ENCODE measurements at regions not wholly inside any gene's neighbourhood (a gene's known extent, or its start where the extent isn't known, plus 50 kb on each side); places are given as distances from the start of the nearest gene placed in this dataset.

DNA sequence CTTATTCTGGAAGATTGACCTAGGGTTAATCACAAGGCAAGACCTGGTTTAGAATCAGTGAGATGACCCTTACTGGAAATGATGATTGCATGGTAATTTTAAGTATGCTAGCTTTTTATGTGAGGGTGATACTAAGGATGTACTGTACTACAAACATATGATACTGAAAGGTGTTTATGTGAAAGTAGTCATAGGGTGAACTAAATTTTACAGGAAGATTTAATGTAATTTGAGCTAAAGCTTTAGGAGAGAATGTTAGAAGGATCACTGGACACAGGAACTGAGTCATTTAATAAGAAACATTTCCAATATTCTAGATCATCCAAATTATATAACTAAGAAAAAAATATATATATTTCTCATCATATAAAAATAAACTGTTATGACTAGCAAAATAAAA lies 197.2 kb downstream of the COX7C start:
- no peaks in the 10 kb centered on the region for H4K20me1 ChIP-seq (ENCODE audit: control insufficient read depth, insufficient read depth, low read depth, low read length)
- no peak overlapping the region for H3K4me2 ChIP-seq (ENCODE audit: low read length)
- no peak overlapping the region for H3K27ac ChIP-seq (ENCODE audit: low read depth, low read length)
- no peaks in the 10 kb centered on the region for H3K27me3 ChIP-seq (ENCODE audit: control insufficient read depth, low read length)
- no peak for TF ChIP-seq CTCF (IDR thresholded peaks at IDR 0.05; ENCODE audit: low read depth, low read length, poor library complexity, severe bottlenecking)
- no peak for TF ChIP-seq EZH2phosphoT487 (IDR thresholded peaks at IDR 0.05; ENCODE audit: borderline replicate concordance, low read length)
- H3K9me2 ChIP-seq (replicated peaks; ENCODE audit: control insufficient read depth, low read length) = no peaks in the 10 kb centered on the region
- no peak overlapping the region for H3K4me3 ChIP-seq (ENCODE audit: low read length)
- no peaks in the 10 kb centered on the region for H3K36me3 ChIP-seq (ENCODE audit: control insufficient read depth, low read length)
- no peaks in the 10 kb centered on the region for H3K9me3 ChIP-seq (ENCODE audit: control insufficient read depth, insufficient read depth, low read length)
- H3K4me1 ChIP-seq (ENCODE audit: control insufficient read depth, low read length) = no peaks in the 10 kb centered on the region
- H3F3A ChIP-seq (ENCODE audit: control insufficient read depth, insufficient read depth) = no peaks in the 10 kb centered on the region
- no peaks in the 10 kb centered on the region for H3K79me2 ChIP-seq (ENCODE audit: control insufficient read depth, low read length)

GRCh38 chr5:86824637-86825036 lies 206.9 kb downstream of the COX7C start:
- no peaks in the 10 kb centered on the region for H3K9me2 ChIP-seq (replicated peaks; ENCODE audit: control insufficient read depth, low read length)
- H3K4me1 ChIP-seq (ENCODE audit: control insufficient read depth, low read length) = no peaks in the 10 kb centered on the region
- TF ChIP-seq CTCF (IDR thresholded peaks at IDR 0.05; ENCODE audit: low read depth, low read length, poor library complexity, severe bottlenecking) (no peak), EZH2phosphoT487 (IDR thresholded peaks at IDR 0.05; ENCODE audit: borderline replicate concordance, low read length) (no peak)

GRCh38 chr5:86831128-86831527 lies 213.4 kb downstream of the COX7C start:
- H3K4me1 ChIP-seq (ENCODE audit: control insufficient read depth, low read length) = no peaks in the 10 kb centered on the region
- no peaks in the 10 kb centered on the region for H3K9me2 ChIP-seq (replicated peaks; ENCODE audit: control insufficient read depth, low read length)
- no peak overlapping the region for H3K4me2 ChIP-seq (ENCODE audit: low read length)
- no peaks in the 10 kb centered on the region for H4K20me1 ChIP-seq (ENCODE audit: control insufficient read depth, insufficient read depth, low read depth, low read length)
- no peaks in the 10 kb centered on the region for H3K79me2 ChIP-seq (ENCODE audit: control insufficient read depth, low read length)
- no peak overlapping the region for H3K27ac ChIP-seq (ENCODE audit: low read depth, low read length)
- no peaks in the 10 kb centered on the region for H3K27me3 ChIP-seq (ENCODE audit: control insufficient read depth, low read length)
- no peaks in the 10 kb centered on the region for H3K36me3 ChIP-seq (ENCODE audit: control insufficient read depth, low read length)
- TF ChIP-seq EZH2phosphoT487 (IDR thresholded peaks at IDR 0.05; ENCODE audit: borderline replicate concordance, low read length) (no peak), CTCF (IDR thresholded peaks at IDR 0.05; ENCODE audit: low read depth, low read length, poor library complexity, severe bottlenecking) (no peak)
- no peak overlapping the region for H3K4me3 ChIP-seq (ENCODE audit: low read length)
- H3F3A ChIP-seq (ENCODE audit: control insufficient read depth, insufficient read depth) = no peaks in the 10 kb centered on the region
- no peaks in the 10 kb centered on the region for H3K9me3 ChIP-seq (ENCODE audit: control insufficient read depth, insufficient read depth, low read length)

More at GRCh38 chr5:86824637-86825036, 206.9 kb downstream of the COX7C start:
- Histone ChIP-seq H3K4me3 (ENCODE audit: low read length) (no peak overlapping the region), H3K27me3 (ENCODE audit: control insufficient read depth, low read length) (no peaks in the 10 kb centered on the region), H3K4me2 (ENCODE audit: low read length) (no peak overlapping the region), H3F3A (ENCODE audit: control insufficient read depth, insufficient read depth) (no peaks in the 10 kb centered on the region), H3K79me2 (ENCODE audit: control insufficient read depth, low read length) (no peaks in the 10 kb centered on the region), H3K36me3 (ENCODE audit: control insufficient read depth, low read length) (no peaks in the 10 kb centered on the region), H3K9me3 (ENCODE audit: control insufficient read depth, insufficient read depth, low read length) (no peaks in the 10 kb centered on the region), H3K27ac (ENCODE audit: low read depth, low read length) (no peak overlapping the region), H4K20me1 (ENCODE audit: control insufficient read depth, insufficient read depth, low read depth, low read length) (no peaks in the 10 kb centered on the region)

- H3K9me2 ChIP-seq (replicated peaks; ENCODE audit: control insufficient read depth, low read length) = no peaks in the 10 kb centered on the region
- no peak overlapping the region for H3K27ac ChIP-seq (ENCODE audit: low read depth, low read length)
- H3F3A ChIP-seq (ENCODE audit: control insufficient read depth, insufficient read depth) = no peaks in the 10 kb centered on the region
- H3K4me1 ChIP-seq (ENCODE audit: control insufficient read depth, low read length) = no peaks in the 10 kb centered on the region
- H3K9me3 ChIP-seq (ENCODE audit: control insufficient read depth, insufficient read depth, low read length) = no peaks in the 10 kb centered on the region
- no peaks in the 10 kb centered on the region for H3K79me2 ChIP-seq (ENCODE audit: control insufficient read depth, low read length)
- H3K4me3 ChIP-seq (ENCODE audit: low read length) = no peak overlapping the region
- TF ChIP-seq EZH2phosphoT487 (IDR thresholded peaks at IDR 0.05; ENCODE audit: borderline replicate concordance, low read length) = no peak
- no peak for TF ChIP-seq CTCF (IDR thresholded peaks at IDR 0.05; ENCODE audit: low read depth, low read length, poor library complexity, severe bottlenecking)
- H3K4me2 ChIP-seq (ENCODE audit: low read length) = no peak overlapping the region
- H3K36me3 ChIP-seq (ENCODE audit: control insufficient read depth, low read length) = no peaks in the 10 kb centered on the region
- H4K20me1 ChIP-seq (ENCODE audit: control insufficient read depth, insufficient read depth, low read depth, low read length) = no peaks in the 10 kb centered on the region
- H3K27me3 ChIP-seq (ENCODE audit: control insufficient read depth, low read length) = no peaks in the 10 kb centered on the region
Observed at GRCh38 chr5:86833868-86834267, 216.1 kb downstream of the COX7C start.
